NOMO-1 treated with dmso at 0.1 percent for 144 hours (cell line): ENCODE measurements at regions not wholly inside any gene's neighbourhood (a gene's known extent, or its start where the extent isn't known, plus 50 kb on each side); places are given as distances from the start of the nearest gene placed in this dataset.
"Not testable (repeated sequence)": the region's sequence is repeated elsewhere in the genome, so short reads cannot be mapped to it uniquely, and the experiment has no call there.

Experiments
- DNase-seq: peaks from one replicate; lab custom pipeline; 2025; ENCODE audit not compliant: unreplicated experiment; lab: John Stamatoyannopoulos, UW

GRCh38 chrX:63470506-63470905 is 119.4 kb upstream of the SPIN4 start:
- DNase-seq = no peak

GRCh38 chrX:63466690-63467089 is 115.6 kb upstream of the SPIN4 start:
- DNase-seq = no peak

- DNase-seq = no peak
These were observed 107.8 kb upstream of the SPIN4 start for GRCh38 chrX:63458981-63459380.

- DNase-seq = no peak
These were observed 102.4 kb upstream of the SPIN4 start for GRCh38 chrX:63453571-63453970.

GRCh38 chrX:63441717-63442116 is 90.6 kb upstream of the SPIN4 start:
- no peak for DNase-seq

GRCh38 chrX:63439580-63439979 is 88.4 kb upstream of the SPIN4 start:
- DNase-seq = no peak

- DNase-seq = no peak
These were observed 85.7 kb upstream of the SPIN4 start for GRCh38 chrX:63436865-63437264.

- no peak for DNase-seq
These were observed 83.5 kb upstream of the SPIN4 start for GRCh38 chrX:63434665-63435064.

- no peak for DNase-seq
These were observed 83.1 kb upstream of the SPIN4 start for GRCh38 chrX:63434206-63434605.

- no peak for DNase-seq
These were observed 78.9 kb upstream of the SPIN4 start for GRCh38 chrX:63430026-63430425.

GRCh38 chrX:63428348-63428747 is 77.2 kb upstream of the SPIN4 start:
- DNase-seq = no peak

GRCh38 chrX:63426519-63426918 is 75.4 kb upstream of the SPIN4 start:
- no peak for DNase-seq

GRCh38 chrX:63424063-63424462 is 72.9 kb upstream of the SPIN4 start:
- DNase-seq = no peak

- no peak for DNase-seq
These were observed 70.3 kb upstream of the SPIN4 start for GRCh38 chrX:63421411-63421810.

- no peak for DNase-seq
These were observed 67.1 kb upstream of the SPIN4 start for GRCh38 chrX:63418211-63418610.

- DNase-seq = no peak
These were observed 66.5 kb upstream of the SPIN4 start for GRCh38 chrX:63417649-63418048.

GRCh38 chrX:63409934-63410333 is 58.8 kb upstream of the SPIN4 start:
- not testable (repeated sequence) for DNase-seq

GRCh38 chrX:63408050-63408449 is 56.9 kb upstream of the SPIN4 start:
- no peak for DNase-seq

- no peak for DNase-seq
These were observed 53.2 kb upstream of the SPIN4 start for GRCh38 chrX:63404332-63404731.

- DNase-seq = no peak
These were observed 51.0 kb upstream of the SPIN4 start for GRCh38 chrX:63402106-63402505.
